CD4-positive, alpha-beta T cell treated with Interleukin-12 subunit alpha and Interleukin-12 subunit beta, for 1 hour (primary cell): ENCODE measurements at regions not wholly inside any gene's neighbourhood (a gene's known extent, or its start where the extent isn't known, plus 50 kb on each side); places are given as distances from the start of the nearest gene placed in this dataset.
"Not testable (repeated sequence)": the region's sequence is repeated elsewhere in the genome, so short reads cannot be mapped to it uniquely, and the experiment has no call there.

Experiments used
- DNase-seq: peaks from one replicate; pipeline ENCODE4 v3.0.0-alpha.2; 2020

GRCh38 chr9:39567396-39567795 lies 211.9 kb downstream of the SPATA31A1 start:
- DNase-seq, result not testable (repeated sequence)

- not testable (repeated sequence) for DNase-seq
Measured at GRCh38 chr9:39568900-39569299, 213.4 kb downstream of the SPATA31A1 start.

GRCh38 chr9:39573024-39574022 lies 217.9 kb downstream of the SPATA31A1 start:
- DNase-seq, result not testable (repeated sequence)

GRCh38 chr9:39579000-39579399 lies 223.5 kb downstream of the SPATA31A1 start:
- DNase-seq, result not testable (repeated sequence)

- DNase-seq, result not testable (repeated sequence)
Measured at GRCh38 chr9:39581296-39581695, 225.8 kb downstream of the SPATA31A1 start.

- DNase-seq, result not testable (repeated sequence)
Measured at GRCh38 chr9:39582677-39583412, 227.4 kb downstream of the SPATA31A1 start.

GRCh38 chr9:39583413-39583747 lies 227.9 kb downstream of the SPATA31A1 start:
- DNase-seq, result not testable (repeated sequence)

GRCh38 chr9:39585233-39585632 lies 229.8 kb downstream of the SPATA31A1 start:
- not testable (repeated sequence) for DNase-seq

- DNase-seq, result no peak
Measured at GRCh38 chr9:39587844-39588499, 232.5 kb downstream of the SPATA31A1 start.

GRCh38 chr9:39588500-39589137 lies 233.2 kb downstream of the SPATA31A1 start:
- DNase-seq, result no peak

- DNase-seq, result not testable (repeated sequence)
Measured at GRCh38 chr9:39604089-39604488, 248.6 kb downstream of the SPATA31A1 start.

- DNase-seq, result not testable (repeated sequence)
Measured at GRCh38 chr9:39611449-39612231, 256.2 kb downstream of the SPATA31A1 start.

GRCh38 chr9:39616480-39616879 lies 261.0 kb downstream of the SPATA31A1 start:
- not testable (repeated sequence) for DNase-seq

- DNase-seq, result not testable (repeated sequence)
Measured at GRCh38 chr9:39624048-39624447, 268.6 kb downstream of the SPATA31A1 start.

GRCh38 chr9:39632071-39632470 lies 276.6 kb downstream of the SPATA31A1 start:
- DNase-seq, result not testable (repeated sequence)

- DNase-seq, result not testable (repeated sequence)
Measured at GRCh38 chr9:39649029-39649428, 293.6 kb downstream of the SPATA31A1 start.

- DNase-seq, result not testable (repeated sequence)
Measured at GRCh38 chr9:39656960-39657603, 301.6 kb downstream of the SPATA31A1 start.

- DNase-seq, result not testable (repeated sequence)
Measured at GRCh38 chr9:39663020-39663419, 307.6 kb downstream of the SPATA31A1 start.

- not testable (repeated sequence) for DNase-seq
Measured at GRCh38 chr9:39663713-39664112, 308.2 kb downstream of the SPATA31A1 start.

- DNase-seq, result not testable (repeated sequence)
Measured at GRCh38 chr9:39665020-39665419, 309.6 kb downstream of the SPATA31A1 start.
